ENCODE measurements at regions not wholly inside any gene's neighbourhood (a gene's known extent, or its start where the extent isn't known, plus 50 kb on each side); places are given as distances from the start of the nearest gene placed in this dataset.

- Histone ChIP-seq H3K4me3 (ENCODE audit: control insufficient read depth in 2 of 3, extremely low read depth in 1 of 3, insufficient read depth in 2 of 3, low read depth in 1 of 3, low read length in 3 of 3) (no peak overlapping the region), H3K9me1 (ENCODE audit: control insufficient read depth, extremely low read depth, insufficient read depth, low read length) (no peaks in the 10 kb centered on the region), H4K20me1 (ENCODE audit: control insufficient read depth, extremely low read depth, insufficient read depth, low read length) (no peaks in the 10 kb centered on the region), H3K36me3 (ENCODE audit: control insufficient read depth in 2 of 2, extremely low read depth in 1 of 2, insufficient read depth in 2 of 2, low read length in 2 of 2) (no peaks in the 10 kb centered on the region), H3K79me2 (ENCODE audit: control insufficient read depth, insufficient read depth, low read length) (no peaks in the 10 kb centered on the region), H2AFZ (ENCODE audit: control insufficient read depth, low read length) (no peak overlapping the region), H3K9ac (ENCODE audit: control insufficient read depth, extremely low read depth, insufficient read depth, low read length) (no peak overlapping the region), H3K27me3 (ENCODE audit: control insufficient read depth, extremely low read depth, insufficient read depth, low read length) (no peaks in the 10 kb centered on the region), H3K4me2 (ENCODE audit: control insufficient read depth, extremely low read depth, insufficient read depth, low read depth, low read length) (no peak overlapping the region), H3K9me3 (ENCODE audit: control insufficient read depth, low read depth, low read length) (peaks cover 9% of the 10 kb centered on the region), H3K4me1 (ENCODE audit: control insufficient read depth, extremely low read depth, insufficient read depth, low read length) (no peaks in the 10 kb centered on the region), H3K27ac (ENCODE audit: control insufficient read depth, insufficient read depth, low read length) (no peak overlapping the region)
- FAIRE-seq: no peak
- dilution Hi-C loops (cut with MboI; ENCODE audit: extremely low pct_ligation_motif_present, low sequenced_read_pairs): no loop called here
- DNase-seq (ENCODE audit: low read depth, low spot score): no peak
- TF ChIP-seq CTCF (optimal IDR thresholded peaks at IDR 0.05 in 1 of 3, IDR thresholded peaks at IDR 0.05 in 1 of 3, conservative IDR thresholded peaks at IDR 0.05 in 1 of 3; ENCODE audit: extremely low read depth in 1 of 3, insufficient read depth in 2 of 3, low read length in 3 of 3): no peak
- TF ChIP-seq EZH2 (IDR thresholded peaks at IDR 0.05; ENCODE audit: low read length): no peak
Measured at GRCh38 chr12:104823985-104824461, 134.1 kb downstream of the SLC41A2 start.

GRCh38 chr12:104822941-104823340, 135.1 kb downstream of the SLC41A2 start:
- TF ChIP-seq EZH2 (IDR thresholded peaks at IDR 0.05; ENCODE audit: low read length) (no peak), CTCF (optimal IDR thresholded peaks at IDR 0.05 in 1 of 3, IDR thresholded peaks at IDR 0.05 in 1 of 3, conservative IDR thresholded peaks at IDR 0.05 in 1 of 3; ENCODE audit: extremely low read depth in 1 of 3, insufficient read depth in 2 of 3, low read length in 3 of 3) (no peak)
- Histone ChIP-seq H2AFZ (ENCODE audit: control insufficient read depth, low read length) (no peak overlapping the region), H3K4me2 (ENCODE audit: control insufficient read depth, extremely low read depth, insufficient read depth, low read depth, low read length) (no peak overlapping the region), H3K9ac (ENCODE audit: control insufficient read depth, extremely low read depth, insufficient read depth, low read length) (no peak overlapping the region), H3K9me3 (ENCODE audit: control insufficient read depth, low read depth, low read length) (peaks cover 9% of the 10 kb centered on the region), H3K79me2 (ENCODE audit: control insufficient read depth, insufficient read depth, low read length) (no peaks in the 10 kb centered on the region), H3K9me1 (ENCODE audit: control insufficient read depth, extremely low read depth, insufficient read depth, low read length) (no peaks in the 10 kb centered on the region), H3K4me3 (ENCODE audit: control insufficient read depth in 2 of 3, extremely low read depth in 1 of 3, insufficient read depth in 2 of 3, low read depth in 1 of 3, low read length in 3 of 3) (no peak overlapping the region), H4K20me1 (ENCODE audit: control insufficient read depth, extremely low read depth, insufficient read depth, low read length) (no peaks in the 10 kb centered on the region), H3K27ac (ENCODE audit: control insufficient read depth, insufficient read depth, low read length) (no peak overlapping the region), H3K4me1 (ENCODE audit: control insufficient read depth, extremely low read depth, insufficient read depth, low read length) (no peaks in the 10 kb centered on the region), H3K27me3 (ENCODE audit: control insufficient read depth, extremely low read depth, insufficient read depth, low read length) (no peaks in the 10 kb centered on the region), H3K36me3 (ENCODE audit: control insufficient read depth in 2 of 2, extremely low read depth in 1 of 2, insufficient read depth in 2 of 2, low read length in 2 of 2) (no peaks in the 10 kb centered on the region)
- dilution Hi-C loops (cut with MboI; ENCODE audit: extremely low pct_ligation_motif_present, low sequenced_read_pairs): no loop called here
- FAIRE-seq (no peak), DNase-seq (ENCODE audit: low read depth, low spot score) (no peak)

Data from keratinocyte (primary cell).